C4-2B (cell line): ENCODE measurements at regions not wholly inside any gene's neighbourhood (a gene's known extent, or its start where the extent isn't known, plus 50 kb on each side); places are given as distances from the start of the nearest gene placed in this dataset.

ENCODE experiments used
- ZFX ChIP-seq: fragments of 450-650 bp; IDR thresholded peaks from 2 replicates; pipeline ENCODE4 v1.6.1; 2017
- TF ChIP-seq, protein P1 (sequence below): fragments of 450-650 bp; conservative IDR thresholded peaks from 2 replicates; pipeline ENCODE4 v1.5.1; 2017; ENCODE audit warnings: mild to moderate bottlenecking

DNA sequence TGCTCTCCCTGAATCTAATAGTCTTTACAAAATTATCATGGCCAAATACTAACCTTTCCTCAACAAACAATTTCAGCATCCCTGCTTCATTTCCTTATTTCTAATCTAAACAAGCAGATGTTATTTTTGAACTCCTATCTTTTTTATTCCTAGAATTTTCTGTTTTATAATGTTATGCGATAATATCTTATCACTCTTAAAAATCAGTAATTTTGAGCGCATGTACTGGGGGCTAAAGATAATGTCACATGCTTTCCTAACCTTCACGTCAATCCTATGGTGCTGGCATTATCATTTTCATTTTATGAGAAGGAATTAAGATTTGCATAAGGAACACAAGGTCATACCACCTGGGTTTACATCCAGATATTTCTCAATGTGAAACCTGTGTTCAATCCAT lies 648.0 kb downstream of the BRINP1 start:
- TF ChIP-seq, protein P1, sequence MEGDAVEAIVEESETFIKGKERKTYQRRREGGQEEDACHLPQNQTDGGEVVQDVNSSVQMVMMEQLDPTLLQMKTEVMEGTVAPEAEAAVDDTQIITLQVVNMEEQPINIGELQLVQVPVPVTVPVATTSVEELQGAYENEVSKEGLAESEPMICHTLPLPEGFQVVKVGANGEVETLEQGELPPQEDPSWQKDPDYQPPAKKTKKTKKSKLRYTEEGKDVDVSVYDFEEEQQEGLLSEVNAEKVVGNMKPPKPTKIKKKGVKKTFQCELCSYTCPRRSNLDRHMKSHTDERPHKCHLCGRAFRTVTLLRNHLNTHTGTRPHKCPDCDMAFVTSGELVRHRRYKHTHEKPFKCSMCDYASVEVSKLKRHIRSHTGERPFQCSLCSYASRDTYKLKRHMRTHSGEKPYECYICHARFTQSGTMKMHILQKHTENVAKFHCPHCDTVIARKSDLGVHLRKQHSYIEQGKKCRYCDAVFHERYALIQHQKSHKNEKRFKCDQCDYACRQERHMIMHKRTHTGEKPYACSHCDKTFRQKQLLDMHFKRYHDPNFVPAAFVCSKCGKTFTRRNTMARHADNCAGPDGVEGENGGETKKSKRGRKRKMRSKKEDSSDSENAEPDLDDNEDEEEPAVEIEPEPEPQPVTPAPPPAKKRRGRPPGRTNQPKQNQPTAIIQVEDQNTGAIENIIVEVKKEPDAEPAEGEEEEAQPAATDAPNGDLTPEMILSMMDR, result no peak
- no peak for TF ChIP-seq ZFX
